Parathyroid adenoma (tissue), 2 donors: ENCODE measurements at regions not wholly inside any gene's neighbourhood (a gene's known extent, or its start where the extent isn't known, plus 50 kb on each side); places are given as distances from the start of the nearest gene placed in this dataset.
"Not testable (repeated sequence)": the region's sequence is repeated elsewhere in the genome, so short reads cannot be mapped to it uniquely, and the experiment has no call there.

Experiments used
- H2AFZ ChIP-seq: fragments of 300-600 bp; sonication (generic); one replicate; pipeline ENCODE4 v1.7.0; 2017; ENCODE audit warnings: antibody characterized with exemption, mild to moderate bottlenecking
- H3K27ac ChIP-seq: fragments of 300-600 bp; sonication (generic); one replicate; pipeline ENCODE4 v1.7.0; 2017
- H3K27me3 ChIP-seq: fragments of 300-600 bp; sonication (generic); one replicate; pipeline ENCODE4 v1.7.0; 2017; ENCODE audit warnings: low read length; ENCODE audit not compliant: control insufficient read depth, insufficient read depth
- H3K36me3 ChIP-seq: fragments of 300-600 bp; sonication (generic); one replicate; pipeline ENCODE4 v1.7.0; 2017; ENCODE audit warnings: low read length; ENCODE audit not compliant: control insufficient read depth, insufficient read depth
- H3K4me1 ChIP-seq: fragments of 300-600 bp; sonication (generic); one replicate; pipeline ENCODE4 v1.7.0; 2017; ENCODE audit warnings: control low read depth
- H3K4me2 ChIP-seq: fragments of 300-600 bp; sonication (generic); one replicate; pipeline ENCODE4 v1.7.0; 2017; ENCODE audit warnings: low read length
- H3K4me3 ChIP-seq: fragments of 300-600 bp; sonication (generic); one replicate; pipeline ENCODE4 v1.7.0; 2017; ENCODE audit warnings: low read depth, low read length
- H3K79me2 ChIP-seq: fragments of 300-600 bp; sonication (generic); one replicate; pipeline ENCODE4 v1.7.0; 2017; ENCODE audit warnings: control low read depth
- H3K9ac ChIP-seq: fragments of 300-600 bp; sonication (generic); one replicate; pipeline ENCODE4 v1.7.0; 2017; ENCODE audit warnings: mild to moderate bottlenecking
- H3K9me3 ChIP-seq: fragments of 300-600 bp; sonication (generic); one replicate; pipeline ENCODE4 v1.7.0; 2017; ENCODE audit warnings: low read length; ENCODE audit not compliant: control insufficient read depth
- TF ChIP-seq, protein P1 (sequence below): fragments of 300-600 bp; sonication (generic); IDR thresholded peaks from one replicate; pipeline ENCODE4 v1.7.0; 2017; ENCODE audit warnings: antibody characterized with exemption, mild to moderate bottlenecking
- donor health status: primary hyperparathyroidism.

DNA sequence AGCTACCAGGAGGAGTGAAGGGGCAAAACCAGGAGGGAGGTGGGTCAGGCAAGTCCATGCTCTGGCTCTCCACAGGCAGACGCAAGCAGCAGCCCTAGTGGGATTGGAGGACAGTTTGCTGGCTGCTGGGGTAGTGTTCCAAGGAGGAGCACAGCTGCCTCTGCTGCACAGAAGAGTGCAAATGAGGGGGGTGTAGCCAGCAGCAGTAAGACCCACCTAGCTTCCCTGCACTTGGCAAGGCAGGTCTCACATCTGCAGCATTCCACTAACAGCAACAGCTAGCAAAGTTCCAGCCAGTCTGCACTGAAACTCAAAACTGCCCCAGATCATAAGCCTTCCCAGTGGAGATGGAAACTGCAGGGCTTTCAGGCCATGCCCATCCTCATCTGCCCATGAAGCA lies 405.0 kb downstream of the UTRN start:
- Histone ChIP-seq H2AFZ (no peak overlapping the region), H3K4me2 (no peak overlapping the region), H3K27me3 (no peaks in the 10 kb centered on the region), H3K4me3 (no peak overlapping the region), H3K9me3 (no peaks in the 10 kb centered on the region), H3K79me2 (peaks cover 16% of the 10 kb centered on the region), H3K9ac (no peak overlapping the region), H3K4me1 (no peaks in the 10 kb centered on the region), H3K27ac (no peak overlapping the region), H3K36me3 (no peaks in the 10 kb centered on the region)
- TF ChIP-seq, protein P1, sequence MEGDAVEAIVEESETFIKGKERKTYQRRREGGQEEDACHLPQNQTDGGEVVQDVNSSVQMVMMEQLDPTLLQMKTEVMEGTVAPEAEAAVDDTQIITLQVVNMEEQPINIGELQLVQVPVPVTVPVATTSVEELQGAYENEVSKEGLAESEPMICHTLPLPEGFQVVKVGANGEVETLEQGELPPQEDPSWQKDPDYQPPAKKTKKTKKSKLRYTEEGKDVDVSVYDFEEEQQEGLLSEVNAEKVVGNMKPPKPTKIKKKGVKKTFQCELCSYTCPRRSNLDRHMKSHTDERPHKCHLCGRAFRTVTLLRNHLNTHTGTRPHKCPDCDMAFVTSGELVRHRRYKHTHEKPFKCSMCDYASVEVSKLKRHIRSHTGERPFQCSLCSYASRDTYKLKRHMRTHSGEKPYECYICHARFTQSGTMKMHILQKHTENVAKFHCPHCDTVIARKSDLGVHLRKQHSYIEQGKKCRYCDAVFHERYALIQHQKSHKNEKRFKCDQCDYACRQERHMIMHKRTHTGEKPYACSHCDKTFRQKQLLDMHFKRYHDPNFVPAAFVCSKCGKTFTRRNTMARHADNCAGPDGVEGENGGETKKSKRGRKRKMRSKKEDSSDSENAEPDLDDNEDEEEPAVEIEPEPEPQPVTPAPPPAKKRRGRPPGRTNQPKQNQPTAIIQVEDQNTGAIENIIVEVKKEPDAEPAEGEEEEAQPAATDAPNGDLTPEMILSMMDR = no peak

DNA sequence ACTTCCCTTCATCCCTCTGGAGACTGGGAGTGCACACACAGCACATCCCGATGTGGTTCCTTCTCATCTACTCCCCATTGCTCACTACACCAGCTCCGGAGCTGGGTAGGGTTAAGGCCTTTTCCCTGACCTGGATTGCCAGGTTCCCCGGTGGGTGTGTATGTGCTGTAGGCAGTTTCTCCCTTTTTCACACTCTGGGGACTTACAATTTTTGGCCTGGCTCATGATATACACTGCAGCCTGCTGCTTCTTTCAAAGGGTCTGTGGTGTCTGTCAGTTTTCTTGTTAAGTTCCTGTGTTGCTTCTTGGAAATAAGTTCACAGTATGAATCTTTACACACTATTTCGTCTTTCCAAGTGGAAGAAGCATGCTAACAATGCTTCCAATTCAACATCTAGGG lies 405.5 kb downstream of the UTRN start:
- Histone ChIP-seq H3K4me2 (no peak overlapping the region), H3K27ac (no peak overlapping the region), H3K9me3 (no peaks in the 10 kb centered on the region)

DNA sequence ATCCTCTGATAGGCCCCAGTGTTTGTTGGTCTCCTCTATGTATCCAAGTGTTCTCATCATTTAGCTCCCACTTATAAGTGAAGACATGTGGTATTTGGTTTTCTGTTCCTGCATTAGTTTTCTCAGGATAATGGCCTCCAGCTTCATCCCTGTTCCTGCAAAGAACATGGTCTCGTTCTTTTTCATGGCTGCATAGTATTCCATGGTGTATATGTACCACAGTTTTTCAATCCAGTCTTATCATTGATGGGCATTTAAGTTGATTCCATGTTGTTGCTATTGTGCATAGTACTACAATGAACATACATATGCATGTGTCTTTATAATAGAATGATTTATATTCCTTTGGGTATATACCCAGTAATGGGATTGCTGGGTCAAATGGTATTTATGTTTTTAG lies 406.9 kb downstream of the UTRN start:
- H3K4me2 ChIP-seq, H3K79me2 ChIP-seq, H3K27ac ChIP-seq, H3K27me3 ChIP-seq, H3K4me1 ChIP-seq, H3K36me3 ChIP-seq, H2AFZ ChIP-seq, H3K4me3 ChIP-seq, H3K9me3 ChIP-seq, H3K9ac ChIP-seq: not testable (repeated sequence)

More for the DNA sequence above, 405.5 kb downstream of the UTRN start:
- H3K4me3 ChIP-seq = no peak overlapping the region
- H3K36me3 ChIP-seq = no peaks in the 10 kb centered on the region
- H3K4me1 ChIP-seq = no peaks in the 10 kb centered on the region
- H2AFZ ChIP-seq = no peak overlapping the region
- peaks cover 12% of the 10 kb centered on the region for H3K79me2 ChIP-seq
- H3K9ac ChIP-seq = no peak overlapping the region
- TF ChIP-seq, protein P1 = no peak
- no peaks in the 10 kb centered on the region for H3K27me3 ChIP-seq

DNA sequence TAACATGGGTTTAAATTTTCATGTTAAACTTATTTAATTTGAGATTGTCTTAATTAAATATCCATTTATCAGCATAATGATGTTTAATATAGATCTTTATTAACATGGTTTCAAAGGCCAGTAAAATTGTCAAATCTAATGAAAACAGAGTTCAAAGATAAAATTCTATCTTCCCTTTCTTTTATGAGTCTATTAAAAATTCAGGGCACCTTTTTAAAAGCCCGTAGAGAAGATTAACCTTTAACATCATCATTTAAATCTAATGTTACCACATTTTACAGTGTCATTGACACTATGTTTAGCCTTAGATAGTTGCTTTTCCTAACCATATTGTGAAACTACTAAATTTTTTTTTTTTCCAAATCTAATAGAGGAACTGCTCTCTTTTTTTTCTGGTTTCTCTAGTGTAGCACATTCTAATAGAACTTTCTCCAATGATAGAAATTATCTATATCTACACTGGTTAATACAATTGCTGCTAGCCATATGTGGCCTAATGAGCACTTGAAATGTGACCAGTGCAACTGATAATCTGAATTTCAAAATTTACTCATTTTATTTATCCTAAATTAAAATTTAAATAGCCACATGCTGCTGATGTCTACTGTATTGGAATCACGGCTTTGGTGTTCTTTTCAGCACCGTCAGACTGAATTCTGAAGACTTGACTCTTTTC lies 410.9 kb downstream of the UTRN start:
- Histone ChIP-seq H2AFZ (no peak overlapping the region), H3K27ac (no peak overlapping the region), H3K9me3 (no peaks in the 10 kb centered on the region), H3K4me1 (no peaks in the 10 kb centered on the region), H3K27me3 (no peaks in the 10 kb centered on the region), H3K9ac (no peak overlapping the region), H3K36me3 (no peaks in the 10 kb centered on the region), H3K4me3 (no peak overlapping the region), H3K79me2 (peaks cover 4% of the 10 kb centered on the region), H3K4me2 (no peak overlapping the region)
- TF ChIP-seq, protein P1 = no peak

DNA sequence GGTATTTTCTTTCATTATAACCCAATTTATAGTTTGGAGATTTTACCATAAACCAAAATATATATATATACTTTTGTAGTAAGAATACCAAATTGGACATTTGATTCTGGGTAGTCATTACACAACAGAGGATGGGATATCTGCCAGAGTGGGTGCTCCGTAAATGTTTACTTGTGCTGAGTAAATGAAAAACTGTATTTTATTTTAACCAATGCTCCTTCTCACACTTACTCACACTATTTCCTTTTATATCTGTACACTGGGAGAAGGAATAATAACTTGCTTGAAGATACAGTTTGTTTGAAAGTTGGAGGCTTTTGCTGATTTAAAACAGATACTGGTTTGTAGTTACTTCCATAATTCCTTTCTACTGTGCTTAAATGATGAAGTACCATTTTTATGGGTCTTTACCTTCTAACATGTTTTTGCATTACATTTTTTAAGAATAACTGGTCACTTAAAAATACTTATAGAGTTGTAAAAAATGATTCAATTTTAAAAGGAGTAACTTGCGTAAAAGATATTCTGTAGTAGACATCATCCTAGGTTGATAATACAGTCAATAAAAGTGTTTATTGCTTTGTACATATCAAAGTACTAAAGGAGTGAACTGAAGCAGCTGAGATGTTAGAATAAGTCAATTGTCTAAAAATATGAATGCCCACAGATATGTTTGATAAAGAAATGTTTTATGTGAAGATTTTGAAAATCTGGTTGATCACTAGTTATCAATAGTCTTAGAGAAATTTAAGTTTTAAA lies 411.7 kb downstream of the UTRN start:
- Histone ChIP-seq H3K4me1 (peaks cover 2% of the 10 kb centered on the region), H3K36me3 (no peaks in the 10 kb centered on the region), H3K4me2 (no peak overlapping the region), H3K27me3 (no peaks in the 10 kb centered on the region), H3K9ac (no peak overlapping the region), H3K9me3 (no peaks in the 10 kb centered on the region), H3K4me3 (no peak overlapping the region), H2AFZ (no peak overlapping the region), H3K79me2 (peaks cover 4% of the 10 kb centered on the region), H3K27ac (no peak overlapping the region)
- TF ChIP-seq, protein P1 = no peak
